ENCODE measurements at regions not wholly inside any gene's neighbourhood (a gene's known extent, or its start where the extent isn't known, plus 50 kb on each side); places are given as distances from the start of the nearest gene placed in this dataset.

- TF ChIP-seq CTCF (IDR thresholded peaks at IDR 0.05; ENCODE audit: low read depth, low read length, poor library complexity, severe bottlenecking): no peak
- no peak for TF ChIP-seq EZH2phosphoT487 (IDR thresholded peaks at IDR 0.05; ENCODE audit: borderline replicate concordance, low read length)
Observed at GRCh38 chr7:17581301-17581700, 282.8 kb downstream of the AHR start.

Data from DOHH2 (cell line).